Psoas muscle (tissue), 7 donors: ENCODE measurements at regions not wholly inside any gene's neighbourhood (a gene's known extent, or its start where the extent isn't known, plus 50 kb on each side); places are given as distances from the start of the nearest gene placed in this dataset.

ENCODE experiments used
- ATAC-seq, 4 donors: fragments of 200-7000 bp; cut with Tn5 transposase; one replicate each; pipeline ENCODE4 v1.9.1; 2020; ENCODE audit warnings: moderate library complexity in 3 of 4, mild to moderate bottlenecking in 2 of 4
- DNase-seq, 2 donors: peaks; one replicate each; pipeline ENCODE4 v3.0.0-alpha.2; 2020
- H3K27ac ChIP-seq: fragments of 200-600 bp; one replicate; pipeline ENCODE4 v1.8.0; 2022
- H3K27me3 ChIP-seq, 3 donors: fragments of 200-600 bp in 1 of 3; one replicate each; pipeline versions ENCODE4 v1.6.1 to v1.8.0; 2013 to 2022; ENCODE audit warnings: low read length in 2 of 3, mild to moderate bottlenecking in 2 of 3, moderate library complexity in 1 of 3; ENCODE audit not compliant: insufficient read depth in 3 of 3
- H3K36me3 ChIP-seq, 2 donors: fragments of 200-600 bp in 1 of 2; one replicate each; pipeline versions ENCODE4 v1.6.1 to v1.8.0; 2013 to 2022; ENCODE audit warnings: low read depth in 1 of 2, mild to moderate bottlenecking in 1 of 2, moderate library complexity in 1 of 2; ENCODE audit not compliant: insufficient read depth in 1 of 2
- H3K4me1 ChIP-seq: fragments of 200-600 bp; one replicate; pipeline ENCODE4 v1.8.0; 2022
- H3K4me3 ChIP-seq: fragments of 200-600 bp; one replicate; pipeline ENCODE4 v1.8.0; 2022; ENCODE audit warnings: mild to moderate bottlenecking
- H3K9me3 ChIP-seq: fragments of 200-600 bp; one replicate; pipeline ENCODE4 v1.8.0; 2022
- WGBS, 3 donors: extraction: QIAGEN DNeasy Blood & Tissue Kit; methylation state at CpG; one replicate each; pipeline versions ENCODE4 v1.1.6 to v1.1.7; 2013; 5-methylcytosine and 5-hydroxymethylcytosine counted together
- intact Hi-C, 2 donors: fragments of 100-400 bp; cut with DNase I; formaldehyde crosslinking; loops; one replicate each; pipeline versions ENCODE4 v1.11.0 to v1.14.2; 2022
- TF ChIP-seq, protein P1 (sequence below): fragments of 200-600 bp; IDR thresholded peaks from one replicate; pipeline ENCODE4 v1.8.0; 2022; ENCODE audit warnings: antibody characterized with exemption
- donor health status: healthy with polysubstance abuse.
- donor health status: DM: no; HTN: no; CAD: no; lungs with moderate emphysema.
- donor health status: Bipolar disorder and iron deficiency.
- donor health status: healthy.
- donor health status: DM: yes; HTN: yes; CAD: no.
- donor health status: DM: no; HTN: no; CAD: no.
- donor health status: DM: yes; HTN: yes; CAD: no.

DNA sequence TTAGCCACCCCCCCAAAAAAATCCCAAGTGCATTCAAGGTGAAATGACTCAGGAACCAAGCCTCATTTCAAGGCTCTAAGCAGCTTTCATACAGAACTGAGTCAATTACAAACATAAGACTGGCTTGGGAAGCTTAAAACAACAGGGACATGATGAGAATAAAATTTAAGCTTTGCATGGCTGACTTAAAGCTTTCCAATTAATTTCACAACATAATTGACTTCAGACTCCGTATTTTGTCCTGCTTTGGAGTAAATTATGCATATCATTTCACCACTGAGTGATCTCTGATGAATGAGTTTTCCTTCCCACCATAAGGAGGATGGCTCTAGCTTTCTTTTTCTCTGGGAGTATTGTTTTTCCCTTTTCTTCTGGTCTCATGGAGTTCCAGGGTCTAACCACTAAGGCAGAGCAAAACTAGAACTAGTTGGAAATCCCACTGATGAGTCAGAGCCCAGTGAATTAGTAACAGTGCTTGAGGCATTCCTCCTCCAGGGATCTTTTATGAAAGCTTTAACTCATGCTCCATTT lies 72.8 kb downstream of the XCL2 start:
- H3K4me3 ChIP-seq = no peak overlapping the region
- TF ChIP-seq, protein P1, sequence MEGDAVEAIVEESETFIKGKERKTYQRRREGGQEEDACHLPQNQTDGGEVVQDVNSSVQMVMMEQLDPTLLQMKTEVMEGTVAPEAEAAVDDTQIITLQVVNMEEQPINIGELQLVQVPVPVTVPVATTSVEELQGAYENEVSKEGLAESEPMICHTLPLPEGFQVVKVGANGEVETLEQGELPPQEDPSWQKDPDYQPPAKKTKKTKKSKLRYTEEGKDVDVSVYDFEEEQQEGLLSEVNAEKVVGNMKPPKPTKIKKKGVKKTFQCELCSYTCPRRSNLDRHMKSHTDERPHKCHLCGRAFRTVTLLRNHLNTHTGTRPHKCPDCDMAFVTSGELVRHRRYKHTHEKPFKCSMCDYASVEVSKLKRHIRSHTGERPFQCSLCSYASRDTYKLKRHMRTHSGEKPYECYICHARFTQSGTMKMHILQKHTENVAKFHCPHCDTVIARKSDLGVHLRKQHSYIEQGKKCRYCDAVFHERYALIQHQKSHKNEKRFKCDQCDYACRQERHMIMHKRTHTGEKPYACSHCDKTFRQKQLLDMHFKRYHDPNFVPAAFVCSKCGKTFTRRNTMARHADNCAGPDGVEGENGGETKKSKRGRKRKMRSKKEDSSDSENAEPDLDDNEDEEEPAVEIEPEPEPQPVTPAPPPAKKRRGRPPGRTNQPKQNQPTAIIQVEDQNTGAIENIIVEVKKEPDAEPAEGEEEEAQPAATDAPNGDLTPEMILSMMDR = no peak
- 39 to 59% (median 54%) methylated on average over 1 of the region's 1 CpG for WGBS, 3 donors
- H3K36me3 ChIP-seq = no peaks in the 10 kb centered on the region
- peaks cover 40% of the 10 kb centered on the region for H3K4me1 ChIP-seq
- DNase-seq (no peak), ATAC-seq (peak in 3 of 4 donors; percentile 22 to 49 (median 34))
- intact Hi-C loops = no loop called here
- H3K27me3 ChIP-seq = no peaks in the 10 kb centered on the region
- H3K9me3 ChIP-seq = no peaks in the 10 kb centered on the region
- H3K27ac ChIP-seq = peak overlapping the region; percentile 47

DNA sequence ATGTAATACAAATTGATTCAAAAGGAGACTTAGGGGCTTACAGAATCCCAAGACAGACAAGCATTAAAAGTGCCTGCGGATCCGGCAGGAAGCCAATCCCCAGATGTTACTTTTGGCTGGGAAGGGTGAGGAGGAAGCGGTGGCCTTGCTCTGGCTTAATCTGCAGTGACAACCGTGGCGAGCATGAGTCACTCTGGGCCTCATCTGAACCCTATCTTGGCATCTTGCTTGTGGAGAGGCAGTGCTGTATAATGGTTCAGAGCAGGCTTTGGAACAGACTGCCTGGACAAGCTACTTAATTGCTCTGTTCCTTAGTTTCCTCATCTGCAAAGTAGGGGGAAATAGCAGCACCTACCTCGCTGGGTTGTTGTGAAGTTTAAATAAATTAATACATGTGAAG lies 74.1 kb downstream of the XCL2 start:
- TF ChIP-seq, protein P1 = no peak
- Histone ChIP-seq H3K4me3 (no peak overlapping the region), H3K9me3 (no peaks in the 10 kb centered on the region), H3K27ac (peak overlapping the region; percentile 75), H3K4me1 (peaks cover 40% of the 10 kb centered on the region), H3K36me3 (no peaks in the 10 kb centered on the region), H3K27me3 (no peaks in the 10 kb centered on the region)
- DNase-seq = peak; percentile 80 to 87
- intact Hi-C loops = loop anchor here in 1 of 2 donors (10.0 kb wide), 1 partner anchor 635 kb away; the partner anchor contains the start of gene ATP1B1
- WGBS, 3 donors = 13 to 23% (median 14%) methylated on average over 6 of the region's 6 CpGs
- peak; percentile 85 to 94 (median 92) for ATAC-seq

DNA sequence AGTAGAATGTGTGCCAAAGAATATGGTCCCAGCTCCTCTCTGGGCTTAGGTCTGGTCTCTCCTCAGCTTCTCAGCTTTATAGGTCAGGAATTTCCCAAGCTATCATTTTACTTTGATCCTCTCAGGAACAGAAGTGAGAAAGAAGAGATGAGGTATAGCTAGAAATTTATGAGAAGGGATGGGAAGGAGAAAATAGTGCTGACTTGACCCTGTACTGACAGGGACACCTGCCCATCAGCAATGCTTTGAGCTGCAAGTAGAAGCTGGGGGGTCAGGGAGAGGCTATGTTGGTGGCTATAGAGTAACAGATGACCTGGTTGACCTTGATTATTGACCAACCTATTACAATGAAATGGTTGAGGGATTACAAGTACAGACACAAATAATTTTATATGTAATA lies 75.0 kb downstream of the XCL2 start:
- TF ChIP-seq, protein P1 = no peak
- peak overlapping the region; percentile 75 for H3K27ac ChIP-seq
- no peak overlapping the region for H3K4me3 ChIP-seq
- H3K27me3 ChIP-seq = no peaks in the 10 kb centered on the region
- H3K4me1 ChIP-seq = peaks cover 40% of the 10 kb centered on the region
- no peaks in the 10 kb centered on the region for H3K9me3 ChIP-seq
- DNase-seq (no peak), ATAC-seq (peak; percentile 53 to 74 (median 72))
- H3K36me3 ChIP-seq = no peaks in the 10 kb centered on the region
- intact Hi-C loops = loop anchor here in 1 of 2 donors (10.0 kb wide), 1 partner anchor 636 kb away; the partner anchor contains the start of gene ATP1B1

DNA sequence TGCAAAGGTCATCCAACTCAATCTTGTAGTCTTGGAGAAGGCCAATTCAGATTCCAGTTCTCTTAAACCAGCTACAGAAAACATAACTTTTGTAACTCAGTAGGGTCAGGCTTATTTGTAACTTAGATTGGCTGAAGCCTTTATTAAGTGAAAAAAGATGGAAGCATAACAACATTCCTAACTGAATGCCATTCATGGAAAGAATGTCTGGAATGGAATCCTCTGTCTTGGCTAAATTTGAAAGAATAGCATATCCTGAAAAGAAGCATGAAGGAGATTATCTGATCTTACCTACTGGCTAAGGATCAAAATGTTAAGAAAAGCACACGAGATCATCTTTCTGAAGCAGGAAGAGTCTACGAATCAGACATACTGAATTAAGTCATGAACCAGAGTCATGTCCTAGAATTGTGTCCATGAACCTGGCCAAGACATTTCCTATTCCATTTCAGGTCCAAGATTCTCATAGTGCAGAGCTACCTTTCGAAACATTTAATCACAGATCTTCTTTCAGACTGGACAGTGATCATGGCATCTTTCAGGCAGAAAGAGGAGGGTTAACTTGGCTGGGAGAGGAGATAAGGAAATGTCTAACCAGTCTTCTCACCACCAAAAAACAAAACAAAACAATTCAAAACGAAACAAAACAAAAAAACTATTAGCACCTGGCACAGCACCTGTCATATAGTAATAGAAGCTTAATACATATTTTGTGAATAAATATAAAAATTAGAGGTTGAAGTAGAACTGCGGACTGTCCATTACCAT lies 75.6 kb downstream of the XCL2 start:
- intact Hi-C loops = loop anchor here in 1 of 2 donors (10.0 kb wide), 1 partner anchor 637 kb away; the partner anchor contains the start of gene ATP1B1
- 22 to 32% (median 22%) methylated on average over 5 of the region's 5 CpGs for WGBS, 3 donors
- Histone ChIP-seq H3K4me1 (peaks cover 40% of the 10 kb centered on the region), H3K4me3 (no peak overlapping the region), H3K36me3 (no peaks in the 10 kb centered on the region), H3K27me3 (no peaks in the 10 kb centered on the region), H3K9me3 (no peaks in the 10 kb centered on the region), H3K27ac (peak overlapping the region; percentile 75)
- peak; percentile 31 to 59 (median 51) for ATAC-seq
- TF ChIP-seq, protein P1 = no peak
- DNase-seq = no peak
